OCI-M1 (cell line): ENCODE measurements at regions not wholly inside any gene's neighbourhood (a gene's known extent, or its start where the extent isn't known, plus 50 kb on each side); places are given as distances from the start of the nearest gene placed in this dataset.
"Not testable (repeated sequence)": the region's sequence is repeated elsewhere in the genome, so short reads cannot be mapped to it uniquely, and the experiment has no call there.

ENCODE experiments used
- DNase-seq: peaks from one replicate; lab custom pipeline; 2025; lab: John Stamatoyannopoulos, UW

- DNase-seq, result no peak
Measured at GRCh38 chr6:63014290-63014689, 197.0 kb upstream of the FKBP1C start.

GRCh38 chr6:63022631-63023030, 188.6 kb upstream of the FKBP1C start:
- DNase-seq, result peak; percentile 10

DNA sequence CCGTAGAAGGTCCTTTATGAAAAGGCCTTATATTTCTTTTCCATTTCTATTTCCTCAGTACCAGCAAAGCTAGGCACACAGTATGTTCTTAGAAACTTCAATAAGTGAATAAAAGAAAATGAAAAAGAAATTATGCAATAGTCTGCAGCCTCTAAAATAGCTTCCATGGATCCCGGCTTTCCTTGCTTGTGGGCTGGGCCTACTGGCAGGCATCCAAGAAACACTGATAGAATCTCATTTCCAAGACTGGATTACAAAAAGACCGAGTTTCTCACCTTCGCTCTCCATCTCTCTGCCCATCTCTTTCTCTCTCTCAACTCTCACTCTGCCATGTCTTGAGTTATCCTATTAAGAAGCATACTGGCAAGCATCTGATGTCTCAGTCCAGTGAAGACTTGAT, 187.5 kb upstream of the FKBP1C start:
- no peak for DNase-seq

DNA sequence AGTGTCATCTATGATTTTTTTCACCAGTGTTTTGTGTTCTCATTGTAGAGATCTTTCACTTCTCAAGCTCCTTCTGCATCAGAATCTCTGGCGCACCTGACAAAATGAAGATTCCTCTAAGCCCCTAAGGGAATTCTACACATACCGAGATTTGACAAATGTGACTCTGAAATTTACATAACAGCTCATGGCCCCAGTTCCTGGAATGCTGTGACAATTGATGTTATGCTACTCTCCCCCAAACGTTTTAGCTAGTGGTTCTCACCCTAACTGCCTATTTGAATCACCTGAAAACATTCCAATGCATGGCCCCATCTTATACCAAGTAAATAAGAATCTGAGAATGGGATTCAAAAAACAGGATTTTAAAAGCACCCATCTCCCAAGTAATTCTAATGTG, 162.1 kb upstream of the FKBP1C start:
- DNase-seq, result no peak

- DNase-seq, result not testable (repeated sequence)
Measured at GRCh38 chr6:63053206-63053605, 158.1 kb upstream of the FKBP1C start.

DNA sequence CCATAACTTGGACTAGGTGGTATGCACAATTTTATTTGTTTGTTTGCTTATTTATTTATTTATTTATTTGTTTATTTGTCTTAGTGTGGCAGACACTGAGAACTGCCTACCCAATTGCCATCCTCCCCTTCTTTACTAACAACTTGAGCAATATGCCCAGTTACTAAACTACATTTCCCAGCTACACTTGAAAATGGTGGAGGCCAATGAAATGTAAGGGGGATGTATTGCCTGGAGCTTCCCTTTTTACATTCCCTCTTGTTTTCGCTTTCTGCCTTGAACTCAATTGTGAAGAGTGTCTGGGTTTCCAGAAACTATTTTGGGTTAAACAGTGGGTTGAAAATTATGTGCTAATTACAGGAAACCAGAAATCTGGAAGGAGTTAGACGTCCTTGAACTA, 152.7 kb upstream of the FKBP1C start:
- DNase-seq, result peak; percentile 88

GRCh38 chr6:63063631-63064271, 147.5 kb upstream of the FKBP1C start:
- DNase-seq, result no peak

DNA sequence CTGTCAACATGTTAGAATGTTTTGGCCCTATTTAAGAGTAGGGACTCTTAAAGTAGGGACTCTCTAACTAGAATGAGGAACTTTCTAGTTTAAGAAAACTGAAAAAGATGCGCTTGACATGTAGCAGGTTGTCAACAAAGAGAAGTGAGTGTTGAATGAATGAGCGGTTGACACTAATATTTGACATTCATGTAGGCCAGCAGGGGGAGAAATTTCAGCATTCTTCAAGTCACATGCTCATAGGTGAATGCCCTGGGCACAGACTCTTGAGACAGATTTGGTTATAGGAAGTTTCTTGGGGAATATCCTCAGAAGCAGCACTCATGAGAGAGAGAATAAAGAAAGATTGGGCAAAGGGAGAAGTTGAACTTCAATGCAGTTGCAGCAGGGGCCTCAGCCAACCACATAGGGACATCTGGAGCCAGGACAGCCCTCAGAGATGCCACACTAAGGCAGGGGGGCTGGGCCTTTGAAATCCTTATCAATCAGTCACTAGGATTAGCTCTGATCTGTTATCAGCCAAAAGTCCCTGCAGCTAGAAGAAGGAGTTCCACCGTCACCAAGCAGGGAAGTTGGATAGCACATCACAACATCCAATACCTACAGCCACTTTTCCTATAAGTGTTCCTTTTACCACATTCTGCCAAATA, 145.1 kb upstream of the FKBP1C start:
- peak; percentile 55 for DNase-seq

GRCh38 chr6:63094947-63095346, 116.3 kb upstream of the FKBP1C start:
- no peak for DNase-seq

GRCh38 chr6:63097222-63097621, 114.0 kb upstream of the FKBP1C start:
- DNase-seq, result no peak

DNA sequence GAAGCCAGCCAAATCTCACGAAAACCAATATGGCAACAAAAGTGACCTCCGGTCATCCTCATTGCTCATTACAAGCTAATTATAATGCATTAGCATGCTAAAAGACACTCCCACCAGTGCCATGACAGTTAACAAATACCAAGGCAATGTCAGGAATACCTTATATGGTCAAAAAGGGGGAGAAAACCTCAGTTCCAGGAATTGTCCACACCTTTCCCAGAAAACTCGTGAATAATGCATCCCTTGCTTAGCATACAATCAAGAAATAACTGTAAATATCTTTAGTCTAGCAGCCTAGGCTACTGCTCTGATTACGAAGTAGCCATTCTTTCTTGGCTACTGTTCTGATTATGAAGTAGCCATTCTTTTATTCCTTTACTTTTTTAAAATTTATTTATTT, 112.5 kb upstream of the FKBP1C start:
- DNase-seq, result peak; percentile 27

GRCh38 chr6:63099772-63100459, 111.4 kb upstream of the FKBP1C start:
- no peak for DNase-seq

DNA sequence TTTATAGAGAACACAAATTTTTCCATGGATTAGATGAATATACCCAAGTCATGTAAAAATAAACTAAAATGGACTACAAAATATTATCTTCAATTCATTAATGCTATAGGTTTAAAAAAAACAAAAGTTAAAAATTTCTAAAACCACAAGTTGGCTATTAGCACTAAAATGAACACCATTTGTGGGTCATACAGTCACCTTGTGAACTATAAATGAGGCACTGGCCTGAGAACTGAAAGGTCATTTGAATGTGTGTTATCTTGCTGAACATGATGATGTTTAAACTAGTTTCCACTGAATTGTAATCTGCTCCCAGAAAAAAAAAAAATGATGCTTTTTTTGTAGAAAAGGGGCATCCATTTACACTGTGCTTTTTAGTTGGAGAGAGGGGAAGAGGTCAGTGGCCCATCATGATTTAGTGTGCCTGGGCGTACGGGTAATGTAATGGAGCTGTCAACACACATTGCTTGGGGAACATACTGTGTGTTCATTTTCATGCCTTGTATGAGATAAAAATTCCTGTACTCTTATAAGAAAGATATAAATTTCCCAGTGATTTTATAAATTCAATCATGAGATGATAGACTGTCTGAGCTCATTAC, 96.6 kb upstream of the FKBP1C start:
- no peak for DNase-seq

DNA sequence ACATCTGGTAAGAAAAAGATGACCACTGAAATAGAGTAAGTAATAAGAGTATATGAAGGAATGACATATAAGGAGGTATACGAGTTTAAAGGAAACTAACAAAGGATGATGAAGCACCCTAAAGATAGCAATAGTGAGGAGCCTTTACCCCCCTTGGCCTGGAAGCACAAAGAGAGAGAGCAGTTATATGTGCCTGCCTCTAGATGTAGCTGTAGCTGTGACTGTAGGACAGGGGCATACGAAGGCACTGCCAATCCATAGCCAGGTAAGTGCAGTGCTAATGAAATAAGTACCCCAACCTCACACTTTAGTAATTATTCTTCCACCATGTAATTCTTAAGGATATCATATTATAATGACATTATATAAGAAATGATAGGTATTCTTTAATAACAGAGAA, 90.1 kb upstream of the FKBP1C start:
- no peak for DNase-seq

GRCh38 chr6:63140114-63140513, 71.2 kb upstream of the FKBP1C start:
- no peak for DNase-seq

DNA sequence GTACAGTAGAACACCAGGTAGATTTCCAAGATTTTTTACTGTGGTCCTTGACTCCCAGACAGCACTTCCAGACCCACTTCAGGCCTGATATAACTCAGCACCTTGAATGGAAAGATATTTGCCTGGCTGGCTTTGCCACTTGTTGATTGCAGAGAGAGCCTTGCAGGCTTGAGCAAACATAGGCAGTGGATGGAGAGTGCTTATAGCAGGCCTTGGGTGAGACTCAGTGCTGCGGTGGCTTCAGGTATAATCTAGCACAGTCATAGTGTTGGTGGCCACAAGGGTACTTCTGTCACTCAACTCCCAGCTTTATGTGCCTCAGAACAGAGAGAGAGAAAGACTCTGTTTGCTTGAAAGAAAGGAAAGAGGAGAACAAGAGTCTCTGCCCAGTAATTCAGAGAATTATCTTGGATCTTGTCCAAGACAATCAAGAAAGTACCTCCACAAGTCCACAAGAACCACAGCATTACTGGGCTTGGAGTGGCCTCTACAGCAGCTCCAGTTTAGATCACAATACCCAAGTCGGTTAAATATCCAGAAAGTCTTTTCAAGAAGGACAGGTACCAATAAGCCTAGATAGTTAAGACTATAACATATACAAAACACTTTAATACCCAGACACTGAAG, 70.5 kb upstream of the FKBP1C start:
- no peak for DNase-seq

- DNase-seq, result no peak
Measured at GRCh38 chr6:63149730-63150129, 61.5 kb upstream of the FKBP1C start.

- no peak for DNase-seq
Measured at GRCh38 chr6:63154535-63154934, 56.7 kb upstream of the FKBP1C start.
